ENCODE measurements at regions not wholly inside any gene's neighbourhood (a gene's known extent, or its start where the extent isn't known, plus 50 kb on each side); places are given as distances from the start of the nearest gene placed in this dataset.

DNA sequence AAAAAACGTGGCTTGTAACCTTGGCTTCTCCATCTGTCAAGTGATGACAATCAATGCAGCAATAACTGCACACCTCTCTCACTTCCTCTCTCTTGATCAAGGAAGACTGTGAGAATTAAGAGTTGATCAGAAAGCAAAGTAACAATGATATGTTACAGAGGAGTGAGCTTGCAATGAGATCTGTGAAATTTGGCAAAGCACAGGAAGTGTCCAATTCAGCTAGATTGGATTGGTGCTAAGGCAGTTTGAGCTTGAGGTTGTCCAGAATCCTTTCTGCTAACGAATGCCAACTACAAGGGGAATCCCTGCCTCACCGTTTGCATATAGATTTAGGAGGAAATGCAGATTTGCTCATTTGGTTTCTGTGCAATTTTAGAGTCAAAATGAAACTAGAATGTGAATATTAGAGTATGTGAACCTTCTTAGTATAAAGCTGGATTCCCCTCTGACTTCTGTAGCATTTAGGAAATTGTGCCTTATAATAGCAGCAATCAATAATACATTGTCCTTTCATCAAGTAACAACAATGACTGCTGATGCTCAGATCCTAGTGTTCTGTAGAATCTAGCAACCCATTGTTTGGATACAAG, 346.4 kb downstream of the PTTG2 start:
- Mint-ChIP-seq H3K4me3 (ENCODE audit: unreplicated experiment) (no peak overlapping the region), H3K27ac (ENCODE audit: unreplicated experiment) (no peak overlapping the region), H3K4me1 (ENCODE audit: unreplicated experiment) (peaks cover 9% of the 10 kb centered on the region), H3K36me3 (ENCODE audit: low read depth, unreplicated experiment) (no peaks in the 10 kb centered on the region), H3K9me3 (ENCODE audit: unreplicated experiment) (no peaks in the 10 kb centered on the region), H3K27me3 (ENCODE audit: unreplicated experiment) (no peaks in the 10 kb centered on the region)
- TF ChIP-seq, protein P1, sequence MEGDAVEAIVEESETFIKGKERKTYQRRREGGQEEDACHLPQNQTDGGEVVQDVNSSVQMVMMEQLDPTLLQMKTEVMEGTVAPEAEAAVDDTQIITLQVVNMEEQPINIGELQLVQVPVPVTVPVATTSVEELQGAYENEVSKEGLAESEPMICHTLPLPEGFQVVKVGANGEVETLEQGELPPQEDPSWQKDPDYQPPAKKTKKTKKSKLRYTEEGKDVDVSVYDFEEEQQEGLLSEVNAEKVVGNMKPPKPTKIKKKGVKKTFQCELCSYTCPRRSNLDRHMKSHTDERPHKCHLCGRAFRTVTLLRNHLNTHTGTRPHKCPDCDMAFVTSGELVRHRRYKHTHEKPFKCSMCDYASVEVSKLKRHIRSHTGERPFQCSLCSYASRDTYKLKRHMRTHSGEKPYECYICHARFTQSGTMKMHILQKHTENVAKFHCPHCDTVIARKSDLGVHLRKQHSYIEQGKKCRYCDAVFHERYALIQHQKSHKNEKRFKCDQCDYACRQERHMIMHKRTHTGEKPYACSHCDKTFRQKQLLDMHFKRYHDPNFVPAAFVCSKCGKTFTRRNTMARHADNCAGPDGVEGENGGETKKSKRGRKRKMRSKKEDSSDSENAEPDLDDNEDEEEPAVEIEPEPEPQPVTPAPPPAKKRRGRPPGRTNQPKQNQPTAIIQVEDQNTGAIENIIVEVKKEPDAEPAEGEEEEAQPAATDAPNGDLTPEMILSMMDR (IDR thresholded peaks at IDR 0.05; ENCODE audit: unreplicated experiment): no peak
- no peak for DNase-seq (ENCODE audit: low spot score)

DNA sequence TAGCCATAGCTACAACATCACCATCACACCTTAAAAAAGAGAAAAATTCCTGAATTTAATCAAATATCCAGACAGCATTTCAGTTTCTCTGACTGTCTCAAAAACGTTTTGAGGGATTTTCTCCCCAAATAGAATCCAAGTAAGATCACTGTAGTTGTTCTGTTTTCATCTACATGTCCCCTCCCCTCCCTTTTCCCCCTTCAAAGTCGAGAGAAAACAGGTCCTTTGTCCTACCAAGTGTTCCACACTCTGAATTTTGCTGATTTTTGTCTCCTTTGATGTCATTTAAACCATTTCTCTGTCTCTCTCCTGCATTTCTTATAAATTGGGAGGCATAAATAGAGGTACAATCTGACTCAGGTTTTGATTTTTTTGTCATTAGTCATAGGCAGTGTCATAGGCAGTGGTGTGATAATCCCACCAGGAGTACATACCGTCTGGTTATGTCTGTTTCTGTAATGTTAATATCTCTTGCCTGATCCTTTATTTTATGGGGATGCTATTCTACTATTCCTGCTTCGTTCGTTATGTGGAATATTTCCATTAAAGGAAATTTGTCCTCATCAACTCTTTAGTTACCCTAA, 348.6 kb downstream of the PTTG2 start:
- peaks cover 9% of the 10 kb centered on the region for H3K4me1 Mint-ChIP-seq (ENCODE audit: unreplicated experiment)
- H3K27me3 Mint-ChIP-seq (ENCODE audit: unreplicated experiment): no peaks in the 10 kb centered on the region
- no peaks in the 10 kb centered on the region for H3K9me3 Mint-ChIP-seq (ENCODE audit: unreplicated experiment)
- TF ChIP-seq, protein P1 (IDR thresholded peaks at IDR 0.05; ENCODE audit: unreplicated experiment): no peak
- no peaks in the 10 kb centered on the region for H3K36me3 Mint-ChIP-seq (ENCODE audit: low read depth, unreplicated experiment)
- H3K27ac Mint-ChIP-seq (ENCODE audit: unreplicated experiment): no peak overlapping the region
- no peak overlapping the region for H3K4me3 Mint-ChIP-seq (ENCODE audit: unreplicated experiment)
- DNase-seq (ENCODE audit: low spot score): no peak

DNA sequence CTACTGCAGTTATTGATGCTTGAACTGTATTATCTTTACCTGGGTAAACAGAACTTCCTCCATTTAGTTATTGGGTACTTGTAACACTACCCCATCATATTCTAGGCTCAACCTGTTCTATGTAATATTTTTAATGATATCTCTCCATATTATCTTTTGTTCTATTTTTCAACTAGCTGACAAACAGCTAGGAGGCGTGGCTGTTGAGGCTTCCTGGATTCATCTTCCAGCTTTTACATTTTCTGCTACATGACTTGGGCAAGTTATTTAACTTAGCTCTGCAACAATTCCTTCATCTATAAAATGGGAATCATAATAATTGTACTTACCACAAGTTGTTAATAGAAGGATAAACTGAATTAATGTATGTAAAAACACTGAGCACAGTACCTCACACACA, 349.3 kb downstream of the PTTG2 start:
- TF ChIP-seq, protein P1 (IDR thresholded peaks at IDR 0.05; ENCODE audit: unreplicated experiment): no peak
- H3K27me3 Mint-ChIP-seq (ENCODE audit: unreplicated experiment): no peaks in the 10 kb centered on the region

DNA sequence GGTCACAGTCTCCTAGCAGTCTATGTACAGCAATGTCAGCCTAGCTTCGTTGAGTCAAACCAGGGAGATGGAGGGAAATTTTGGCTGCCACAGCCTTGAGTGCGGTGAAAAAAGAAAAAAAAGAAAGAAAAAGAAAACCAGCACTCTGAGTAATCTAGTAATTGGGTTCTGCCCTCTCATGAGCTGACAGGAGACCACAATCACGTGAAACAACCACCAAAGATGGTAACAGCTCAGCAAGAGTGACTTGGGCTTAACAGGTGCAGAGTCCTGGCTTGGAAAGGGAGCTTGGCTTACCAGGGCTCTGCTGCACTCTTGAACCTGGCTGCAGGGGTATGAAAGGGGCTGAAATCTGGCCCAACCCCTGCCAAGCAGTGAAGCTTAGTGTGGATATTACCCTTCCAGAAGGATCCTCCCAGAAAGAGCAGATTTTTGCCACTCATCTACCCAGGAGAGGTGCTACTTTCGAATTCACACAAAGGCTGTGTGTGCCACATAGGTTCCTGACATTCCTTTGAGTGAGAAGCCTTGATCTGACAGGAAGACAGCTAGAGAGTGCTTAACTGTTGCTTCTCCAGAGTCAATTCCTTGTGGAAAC, 350.3 kb downstream of the PTTG2 start:
- H3K27ac Mint-ChIP-seq (ENCODE audit: unreplicated experiment): no peak overlapping the region
- H3K27me3 Mint-ChIP-seq (ENCODE audit: unreplicated experiment): no peaks in the 10 kb centered on the region
- TF ChIP-seq, protein P1 (IDR thresholded peaks at IDR 0.05; ENCODE audit: unreplicated experiment): no peak
- H3K9me3 Mint-ChIP-seq (ENCODE audit: unreplicated experiment): no peaks in the 10 kb centered on the region
- H3K36me3 Mint-ChIP-seq (ENCODE audit: low read depth, unreplicated experiment): no peaks in the 10 kb centered on the region
- peaks cover 9% of the 10 kb centered on the region for H3K4me1 Mint-ChIP-seq (ENCODE audit: unreplicated experiment)
- no peak overlapping the region for H3K4me3 Mint-ChIP-seq (ENCODE audit: unreplicated experiment)
- no peak for DNase-seq (ENCODE audit: low spot score)

More for the DNA sequence above, 349.3 kb downstream of the PTTG2 start:
- Mint-ChIP-seq H3K4me1 (ENCODE audit: unreplicated experiment) (peaks cover 9% of the 10 kb centered on the region), H3K9me3 (ENCODE audit: unreplicated experiment) (no peaks in the 10 kb centered on the region), H3K27ac (ENCODE audit: unreplicated experiment) (no peak overlapping the region), H3K36me3 (ENCODE audit: low read depth, unreplicated experiment) (no peaks in the 10 kb centered on the region), H3K4me3 (ENCODE audit: unreplicated experiment) (no peak overlapping the region)
- no peak for DNase-seq (ENCODE audit: low spot score)

DNA sequence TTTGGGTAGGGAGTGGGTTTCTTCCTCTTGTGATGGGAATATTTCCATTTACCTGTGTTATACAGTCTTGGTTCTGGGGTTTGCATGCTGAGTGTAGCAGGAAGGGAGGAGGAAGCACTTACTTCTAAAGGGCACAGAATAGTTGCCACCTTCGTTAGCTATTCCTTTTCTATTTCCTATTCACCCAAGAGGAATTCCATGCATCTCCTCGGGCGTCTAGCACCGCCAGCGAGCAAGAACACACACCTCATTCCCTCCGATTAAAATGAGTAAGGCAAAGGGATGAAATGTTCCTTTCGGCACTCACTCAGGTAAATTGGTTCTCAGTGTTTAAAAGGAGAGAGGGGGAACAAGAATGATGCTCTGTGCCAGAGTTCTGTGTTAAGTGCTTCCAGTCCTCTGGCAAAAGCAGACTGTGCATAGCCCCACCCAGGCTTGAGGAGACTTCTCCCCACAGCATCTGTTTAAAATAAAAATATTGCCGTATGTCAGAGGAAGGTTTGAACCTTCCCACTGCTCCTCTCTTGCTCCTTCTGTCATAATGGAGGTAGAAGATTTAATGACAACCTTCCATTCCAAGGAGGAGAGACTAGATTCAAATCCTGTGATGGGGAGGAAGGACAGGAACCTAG, 351.4 kb downstream of the PTTG2 start:
- DNase-seq (ENCODE audit: low spot score): no peak
- TF ChIP-seq, protein P1 (IDR thresholded peaks at IDR 0.05; ENCODE audit: unreplicated experiment): no peak
- Mint-ChIP-seq H3K27me3 (ENCODE audit: unreplicated experiment) (no peaks in the 10 kb centered on the region), H3K36me3 (ENCODE audit: low read depth, unreplicated experiment) (no peaks in the 10 kb centered on the region), H3K4me1 (ENCODE audit: unreplicated experiment) (peaks cover 9% of the 10 kb centered on the region), H3K4me3 (ENCODE audit: unreplicated experiment) (no peak overlapping the region), H3K9me3 (ENCODE audit: unreplicated experiment) (no peaks in the 10 kb centered on the region), H3K27ac (ENCODE audit: unreplicated experiment) (no peak overlapping the region)
